Stimulated activated CD4-positive, alpha-beta T cell treated with anti-CD3 and anti-CD28 coated beads, Interleukin-12 subunit alpha, Interleukin-12 subunit beta, amount 100 ng/mL, for 48 hours (primary cell): ENCODE measurements at regions not wholly inside any gene's neighbourhood (a gene's known extent, or its start where the extent isn't known, plus 50 kb on each side); places are given as distances from the start of the nearest gene placed in this dataset.

Source experiments
- DNase-seq, 3 donors: peaks; one replicate each; pipeline ENCODE4 v3.0.0-alpha.2; 2020; ENCODE audit warnings: low read depth in 2 of 3, low spot score in 1 of 3

- no peak for DNase-seq
These were observed 482.9 kb upstream of the KIF2A start for GRCh38 chr5:61823065-61823464.

DNA sequence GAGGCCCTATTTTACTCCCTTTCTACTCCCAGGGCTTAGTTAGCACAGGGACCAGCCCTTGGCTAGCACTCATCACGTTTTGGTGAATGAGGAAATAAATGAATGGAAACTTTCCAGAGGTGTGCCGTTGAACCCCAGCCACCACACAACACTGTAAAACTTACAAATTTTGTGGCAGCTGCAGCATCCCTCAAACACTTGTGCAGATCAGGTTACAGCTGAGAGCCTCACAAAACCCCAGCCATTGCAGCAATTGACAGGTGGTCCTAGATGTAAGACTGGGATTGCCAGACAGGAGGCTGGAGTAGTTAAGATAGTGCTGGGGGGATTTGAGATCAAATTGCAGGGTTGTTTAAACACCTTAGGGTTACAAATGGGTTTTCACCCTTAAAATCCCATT is 482.2 kb upstream of the KIF2A start:
- no peak for DNase-seq

DNA sequence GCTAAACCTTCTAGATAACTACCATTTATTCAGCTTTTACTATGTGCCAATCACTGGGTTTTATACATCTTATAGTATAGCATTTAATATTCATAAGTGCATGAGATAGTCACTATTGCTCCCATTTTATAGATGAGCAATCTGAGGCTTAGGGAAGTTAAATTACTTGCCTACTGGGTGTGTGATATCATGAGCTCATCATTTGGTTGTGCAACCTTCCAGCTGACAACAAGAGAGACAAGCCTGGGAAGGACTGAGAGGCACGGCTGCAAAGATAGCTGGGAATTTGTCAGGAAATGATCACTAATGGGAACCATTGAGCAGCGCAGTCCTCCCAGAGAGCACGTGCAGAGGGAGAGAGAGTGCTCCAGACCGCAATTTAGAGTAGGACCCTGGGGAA is 481.6 kb upstream of the KIF2A start:
- no peak for DNase-seq

DNA sequence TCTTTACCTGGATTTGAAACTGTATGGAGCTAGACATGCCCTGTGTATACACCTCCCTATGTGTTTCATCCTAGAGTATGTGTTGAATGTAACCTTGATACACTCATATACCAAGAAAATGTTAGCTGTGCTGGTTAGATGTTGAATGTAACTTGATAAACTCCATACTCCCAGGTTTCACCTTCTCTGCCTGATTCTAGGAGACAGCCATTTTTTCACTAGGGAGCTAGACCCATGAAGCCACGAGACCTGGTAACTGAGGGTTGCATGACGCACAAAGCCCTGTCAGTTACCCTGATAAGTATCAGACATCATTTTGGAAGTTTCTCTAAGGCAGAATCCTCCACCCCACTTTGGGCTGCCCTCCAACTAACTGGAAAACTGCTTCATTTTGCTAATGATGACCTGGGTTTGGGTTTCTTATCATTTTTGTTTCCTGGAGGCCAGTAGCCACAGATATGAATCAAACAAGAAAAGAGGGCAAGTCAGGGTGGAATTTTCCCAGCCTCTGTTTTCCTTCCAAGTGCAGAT is 478.5 kb upstream of the KIF2A start:
- DNase-seq = no peak

DNA sequence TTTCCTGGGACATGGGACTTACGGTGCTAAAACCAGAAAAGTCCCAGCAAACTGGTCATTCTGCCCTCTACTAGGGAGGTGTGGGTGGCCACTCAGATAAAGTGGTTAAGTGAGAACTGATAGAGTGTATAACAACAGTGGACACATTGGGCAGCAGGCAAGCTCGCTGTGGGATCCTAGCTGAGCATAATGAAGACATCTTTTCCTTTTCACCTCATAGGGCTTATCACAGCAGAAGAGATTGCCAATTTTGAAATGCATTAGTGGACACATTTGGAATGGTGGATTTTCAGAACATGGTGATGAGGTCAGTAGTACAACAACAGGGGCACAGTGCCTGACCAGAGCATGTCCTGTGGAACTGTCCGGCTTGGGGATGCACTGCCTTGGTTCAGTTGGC is 477.1 kb upstream of the KIF2A start:
- no peak for DNase-seq

GRCh38 chr5:61831736-61832135 is 474.3 kb upstream of the KIF2A start:
- no peak for DNase-seq

- no peak for DNase-seq
These were observed 468.2 kb upstream of the KIF2A start for GRCh38 chr5:61837788-61838187.

GRCh38 chr5:61840361-61840760 is 465.6 kb upstream of the KIF2A start:
- no peak for DNase-seq

GRCh38 chr5:61842840-61843239 is 463.2 kb upstream of the KIF2A start:
- DNase-seq = no peak

GRCh38 chr5:61850696-61851095 is 455.3 kb upstream of the KIF2A start:
- DNase-seq = no peak

DNA sequence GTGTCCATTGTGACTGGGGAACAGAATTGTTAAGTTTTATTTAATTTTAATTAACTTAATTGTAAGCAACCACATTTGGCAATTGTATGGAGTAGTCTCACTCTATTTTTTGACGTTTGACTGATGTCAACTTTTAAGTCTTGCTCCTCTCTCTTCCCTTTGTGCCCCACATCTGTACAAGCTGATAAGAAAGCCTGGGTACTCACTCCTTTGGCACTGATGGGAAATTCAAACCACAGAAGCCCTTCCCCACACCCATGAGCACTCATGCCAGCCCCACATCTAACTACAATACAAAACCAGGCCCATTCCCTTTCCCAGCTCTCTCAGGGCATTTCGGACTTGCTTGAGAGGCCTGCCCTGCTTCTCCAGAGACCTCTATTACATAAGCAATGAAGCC is 451.5 kb upstream of the KIF2A start:
- DNase-seq = no peak

- DNase-seq = no peak
These were observed 445.0 kb upstream of the KIF2A start for GRCh38 chr5:61860978-61861377.

DNA sequence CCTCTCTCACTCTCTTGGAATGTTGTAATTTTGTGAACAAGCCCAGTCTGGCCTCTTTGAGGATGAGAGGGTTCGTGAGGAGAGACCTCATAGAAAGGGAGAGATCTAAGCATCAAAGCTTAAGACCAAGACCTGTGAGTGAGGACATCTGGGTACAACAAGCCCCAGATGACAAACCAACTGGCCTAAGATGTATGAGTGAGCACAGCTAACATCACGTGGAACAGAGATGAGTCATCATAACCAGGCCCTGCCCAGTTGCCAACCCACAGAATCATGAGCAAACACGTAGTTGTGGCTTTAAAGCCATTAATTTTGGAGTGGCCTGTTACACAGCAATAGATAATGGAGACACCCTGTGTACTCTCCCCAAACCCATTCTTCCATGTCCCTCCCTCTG is 439.1 kb upstream of the KIF2A start:
- no peak for DNase-seq

- no peak for DNase-seq
These were observed 436.7 kb upstream of the KIF2A start for GRCh38 chr5:61869333-61869732.

GRCh38 chr5:61878471-61878870 is 427.5 kb upstream of the KIF2A start:
- no peak for DNase-seq

GRCh38 chr5:61881821-61882487 is 424.1 kb upstream of the KIF2A start:
- no peak for DNase-seq

GRCh38 chr5:61882901-61883500 is 423.0 kb upstream of the KIF2A start:
- DNase-seq = no peak

- no peak for DNase-seq
These were observed 421.7 kb upstream of the KIF2A start for GRCh38 chr5:61884252-61884855.

GRCh38 chr5:61886214-61886613 is 419.8 kb upstream of the KIF2A start:
- DNase-seq = no peak

GRCh38 chr5:61887271-61887670 is 418.7 kb upstream of the KIF2A start:
- no peak for DNase-seq

DNA sequence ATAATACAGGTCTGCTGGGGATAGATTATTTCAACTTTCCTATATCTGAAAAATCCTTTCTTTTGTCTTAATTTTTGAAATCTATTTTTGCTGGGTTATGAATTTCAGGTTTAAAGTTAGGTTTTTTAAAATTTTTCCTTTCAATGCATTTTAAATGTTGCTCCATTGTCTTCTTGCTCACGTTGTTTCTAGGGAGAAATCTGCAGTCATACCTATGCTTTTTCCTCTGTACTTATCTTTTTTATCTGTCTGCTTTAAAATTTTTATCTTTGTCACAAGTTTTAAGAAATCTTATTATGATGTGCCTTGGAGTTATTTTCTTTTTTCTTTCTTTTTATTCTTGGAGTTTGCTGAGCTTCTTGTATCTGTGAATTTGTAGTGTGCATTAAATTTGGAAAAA is 412.0 kb upstream of the KIF2A start:
- no peak for DNase-seq

DNA sequence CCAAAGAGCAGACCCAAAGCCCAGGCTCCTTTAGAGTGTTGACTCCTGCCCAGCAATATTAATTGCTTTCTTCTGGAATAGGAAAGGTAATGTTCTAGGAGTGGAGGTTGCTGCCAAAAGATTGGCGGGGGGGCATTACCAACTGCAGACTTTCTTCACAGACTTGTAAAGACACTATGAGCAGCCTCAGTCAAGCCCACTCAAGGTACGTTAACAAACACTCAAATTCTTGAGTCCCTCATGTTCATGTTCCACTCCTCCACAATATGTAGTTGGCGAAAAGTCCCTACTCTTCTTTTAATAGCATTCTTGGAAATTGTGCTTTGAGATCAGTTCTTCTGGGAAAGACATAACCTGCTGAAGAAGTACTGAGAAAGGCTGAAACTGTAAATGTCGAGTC is 409.2 kb upstream of the KIF2A start:
- no peak for DNase-seq

GRCh38 chr5:61897251-61897650 is 408.8 kb upstream of the KIF2A start:
- no peak for DNase-seq
